Smooth muscle cell (in vitro differentiated cells): ENCODE measurements at regions not wholly inside any gene's neighbourhood (a gene's known extent, or its start where the extent isn't known, plus 50 kb on each side); places are given as distances from the start of the nearest gene placed in this dataset.

Experiments
- DNase-seq: peaks from one replicate; lab custom pipeline; 2025; ENCODE audit not compliant: unreplicated experiment; lab: John Stamatoyannopoulos, UW
- H2AFZ ChIP-seq: fragments of 200-600 bp; sonication (generic); 2 replicates; pipeline ENCODE4 v1.6.0; 2016; ENCODE audit warnings: antibody characterized with exemption, low read depth, mild to moderate bottlenecking
- H3F3A ChIP-seq: fragments of 200-600 bp; sonication (generic); 2 replicates; pipeline ENCODE4 v1.6.0; 2017; ENCODE audit warnings: antibody characterized with exemption, low read depth
- H3K27ac ChIP-seq: fragments of 200-600 bp; sonication (generic); 2 replicates; pipeline ENCODE4 v1.5.1; 2016; ENCODE audit warnings: low read depth, mild to moderate bottlenecking
- H3K27me3 ChIP-seq: fragments of 200-600 bp; sonication (generic); 2 replicates; pipeline ENCODE4 v1.6.1; 2016; ENCODE audit warnings: low read depth, mild to moderate bottlenecking
- H3K36me3 ChIP-seq: fragments of 200-600 bp; sonication (generic); 2 replicates; pipeline ENCODE4 v1.5.1; 2016; ENCODE audit warnings: low read depth
- H3K4me1 ChIP-seq: fragments of 200-600 bp; sonication (generic); 2 replicates; pipeline ENCODE4 v1.5.1; 2016; ENCODE audit warnings: low read depth
- H3K4me2 ChIP-seq: fragments of 200-600 bp; sonication (generic); 2 replicates; pipeline ENCODE4 v1.6.0; 2016; ENCODE audit warnings: mild to moderate bottlenecking
- H3K4me3 ChIP-seq: fragments of 200-600 bp; sonication (generic); 2 replicates; pipeline ENCODE4 v1.5.1; 2016; ENCODE audit warnings: mild to moderate bottlenecking
- H3K79me2 ChIP-seq: fragments of 200-600 bp; sonication (generic); 2 replicates; pipeline ENCODE4 v1.6.0; 2016; ENCODE audit warnings: low read depth, mild to moderate bottlenecking
- H3K9ac ChIP-seq: fragments of 200-600 bp; sonication (generic); 2 replicates; pipeline ENCODE4 v1.6.0; 2016; ENCODE audit warnings: low read depth
- H3K9me3 ChIP-seq: fragments of 200-600 bp; sonication (generic); replicated peaks from 2 replicates; pipeline ENCODE4 v1.5.1; 2016; ENCODE audit warnings: low read depth
- H4K20me1 ChIP-seq: fragments of 200-600 bp; sonication (generic); 2 replicates; pipeline ENCODE4 v1.6.0; 2016; ENCODE audit warnings: low read depth
- WGBS: methylation state at CpG from one replicate; pipeline ENCODE4 v1.1.7; 2016; ENCODE audit warnings: low lambda C conversion rate; 5-methylcytosine and 5-hydroxymethylcytosine counted together
- TF ChIP-seq, protein P1 (sequence below): fragments of 200-600 bp; sonication (generic); IDR thresholded peaks from 2 replicates; pipeline ENCODE4 v1.5.1; 2017; ENCODE audit warnings: borderline replicate concordance, mild to moderate bottlenecking, antibody characterized with exemption; ENCODE audit not compliant: insufficient read depth, poor library complexity, severe bottlenecking

DNA sequence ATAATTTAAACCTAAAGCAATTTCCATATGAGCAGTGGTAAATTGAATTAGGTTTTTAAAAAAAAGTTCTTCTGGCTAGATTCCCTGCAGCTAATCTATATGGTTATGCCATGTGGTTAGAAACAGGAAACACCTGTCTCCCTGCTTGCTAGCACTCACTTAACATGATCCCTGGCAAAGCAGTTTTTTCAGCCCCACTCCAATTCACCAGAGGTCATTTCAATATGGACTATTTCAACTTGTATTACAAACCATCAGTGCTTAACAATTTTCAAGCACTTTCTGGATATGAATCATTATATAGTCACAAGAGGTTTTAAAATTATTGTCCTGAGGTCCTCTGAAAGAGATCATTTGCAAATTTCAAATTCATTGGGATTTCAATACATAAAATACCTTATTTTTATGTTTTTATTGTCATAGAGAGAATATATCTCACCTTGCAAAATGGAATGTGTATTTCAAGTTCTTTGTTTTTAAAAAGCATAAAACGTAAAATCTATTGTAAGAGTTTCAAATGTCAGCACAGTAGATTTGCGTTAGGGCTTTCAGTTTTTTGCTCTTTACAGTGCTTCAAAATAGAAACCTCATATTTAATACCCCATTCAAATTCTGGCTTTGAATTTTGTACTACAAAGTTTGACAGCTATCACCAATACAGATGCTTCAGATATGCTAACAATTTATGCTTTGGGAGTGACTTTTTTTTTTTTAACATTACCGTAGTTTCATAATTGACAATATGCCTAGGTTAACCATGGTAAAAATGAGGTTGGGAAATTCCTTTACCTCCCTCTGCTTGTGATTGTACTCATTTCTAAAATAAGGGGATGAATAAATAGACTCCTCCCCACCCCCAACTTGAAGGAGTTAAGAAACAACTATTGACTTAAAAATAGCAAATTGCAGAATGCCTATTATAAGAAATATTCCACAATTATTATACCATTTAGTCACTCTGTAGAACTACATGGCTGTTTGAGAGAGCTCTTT lies 117.5 kb upstream of the HGF start:
- no peaks in the 10 kb centered on the region for H3K79me2 ChIP-seq
- no peaks in the 10 kb centered on the region for H4K20me1 ChIP-seq
- H3K27me3 ChIP-seq = no peaks in the 10 kb centered on the region
- no peak overlapping the region for H2AFZ ChIP-seq
- H3F3A ChIP-seq = no peaks in the 10 kb centered on the region
- no peak overlapping the region for H3K9ac ChIP-seq
- no peaks in the 10 kb centered on the region for H3K4me1 ChIP-seq
- TF ChIP-seq, protein P1, sequence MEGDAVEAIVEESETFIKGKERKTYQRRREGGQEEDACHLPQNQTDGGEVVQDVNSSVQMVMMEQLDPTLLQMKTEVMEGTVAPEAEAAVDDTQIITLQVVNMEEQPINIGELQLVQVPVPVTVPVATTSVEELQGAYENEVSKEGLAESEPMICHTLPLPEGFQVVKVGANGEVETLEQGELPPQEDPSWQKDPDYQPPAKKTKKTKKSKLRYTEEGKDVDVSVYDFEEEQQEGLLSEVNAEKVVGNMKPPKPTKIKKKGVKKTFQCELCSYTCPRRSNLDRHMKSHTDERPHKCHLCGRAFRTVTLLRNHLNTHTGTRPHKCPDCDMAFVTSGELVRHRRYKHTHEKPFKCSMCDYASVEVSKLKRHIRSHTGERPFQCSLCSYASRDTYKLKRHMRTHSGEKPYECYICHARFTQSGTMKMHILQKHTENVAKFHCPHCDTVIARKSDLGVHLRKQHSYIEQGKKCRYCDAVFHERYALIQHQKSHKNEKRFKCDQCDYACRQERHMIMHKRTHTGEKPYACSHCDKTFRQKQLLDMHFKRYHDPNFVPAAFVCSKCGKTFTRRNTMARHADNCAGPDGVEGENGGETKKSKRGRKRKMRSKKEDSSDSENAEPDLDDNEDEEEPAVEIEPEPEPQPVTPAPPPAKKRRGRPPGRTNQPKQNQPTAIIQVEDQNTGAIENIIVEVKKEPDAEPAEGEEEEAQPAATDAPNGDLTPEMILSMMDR = no peak
- no peak overlapping the region for H3K4me2 ChIP-seq
- no peak overlapping the region for H3K27ac ChIP-seq
- no peaks in the 10 kb centered on the region for H3K9me3 ChIP-seq
- DNase-seq = no peak
- 92% methylated on average over 3 of the region's 3 CpGs for WGBS
- no peak overlapping the region for H3K4me3 ChIP-seq
- no peaks in the 10 kb centered on the region for H3K36me3 ChIP-seq

DNA sequence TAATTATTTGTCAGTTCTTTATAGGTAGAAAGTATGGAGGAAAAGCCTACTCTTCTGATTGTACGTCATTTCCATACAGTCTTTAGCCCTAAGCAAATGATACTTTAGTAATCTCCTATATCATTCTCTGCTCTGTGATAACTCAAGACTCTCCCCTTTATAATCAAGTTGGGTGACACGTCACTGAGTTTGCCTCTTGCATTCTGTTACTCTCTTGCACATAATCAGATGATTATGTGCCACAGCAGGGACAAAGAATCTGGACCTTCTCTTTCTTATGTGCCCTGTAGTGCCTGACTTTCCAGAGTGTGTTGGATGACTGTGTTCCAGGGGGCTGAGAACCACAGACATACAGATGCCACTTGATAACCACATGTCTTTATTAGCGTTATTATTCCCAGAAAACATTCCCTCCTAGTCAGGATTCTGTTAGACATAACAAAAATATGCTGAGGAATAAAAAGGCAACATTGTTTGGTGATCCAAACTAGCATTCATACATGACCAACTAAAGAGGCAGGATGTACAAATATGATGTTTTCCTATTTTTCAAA lies 116.4 kb upstream of the HGF start:
- TF ChIP-seq, protein P1 = no peak
- Histone ChIP-seq H3K9ac (no peak overlapping the region), H3K27ac (no peak overlapping the region), H3K27me3 (no peaks in the 10 kb centered on the region), H3K36me3 (no peaks in the 10 kb centered on the region), H3K9me3 (no peaks in the 10 kb centered on the region), H3F3A (no peaks in the 10 kb centered on the region), H3K79me2 (no peaks in the 10 kb centered on the region), H3K4me3 (no peak overlapping the region), H3K4me1 (no peaks in the 10 kb centered on the region), H3K4me2 (no peak overlapping the region), H4K20me1 (no peaks in the 10 kb centered on the region), H2AFZ (no peak overlapping the region)
- 65% methylated on average over 3 of the region's 3 CpGs for WGBS
- DNase-seq = no peak

DNA sequence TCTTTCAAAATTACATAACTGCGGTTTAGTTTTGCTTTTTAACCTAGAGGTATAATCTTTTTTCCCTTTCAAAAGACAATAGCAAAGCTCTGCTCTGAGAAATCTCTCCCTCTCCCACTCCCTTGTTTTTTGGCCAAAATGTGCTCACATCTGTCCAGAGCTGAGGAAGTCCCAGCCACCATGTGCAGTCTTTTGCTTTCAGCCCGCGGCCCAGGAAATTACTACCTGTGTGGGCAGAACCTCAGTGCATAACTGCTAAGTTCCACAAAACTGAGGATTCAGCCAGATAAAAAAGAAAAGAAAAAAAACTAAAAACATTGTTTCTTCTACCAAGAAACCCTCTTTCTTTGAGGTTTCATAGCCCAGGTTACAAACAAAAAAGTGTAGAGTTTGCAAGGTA lies 115.0 kb upstream of the HGF start:
- Histone ChIP-seq H3K4me3 (no peak overlapping the region), H3K4me2 (no peak overlapping the region), H3K9ac (no peak overlapping the region), H3K9me3 (no peaks in the 10 kb centered on the region), H2AFZ (no peak overlapping the region), H3K4me1 (no peaks in the 10 kb centered on the region), H3F3A (no peaks in the 10 kb centered on the region), H3K27ac (no peak overlapping the region), H4K20me1 (no peaks in the 10 kb centered on the region), H3K36me3 (no peaks in the 10 kb centered on the region), H3K79me2 (no peaks in the 10 kb centered on the region), H3K27me3 (no peaks in the 10 kb centered on the region)
- WGBS = 93% methylated on average over 3 of the region's 3 CpGs
- TF ChIP-seq, protein P1 = no peak
- DNase-seq = no peak
